ENCODE measurements at regions not wholly inside any gene's neighbourhood (a gene's known extent, or its start where the extent isn't known, plus 50 kb on each side); places are given as distances from the start of the nearest gene placed in this dataset.

DNA sequence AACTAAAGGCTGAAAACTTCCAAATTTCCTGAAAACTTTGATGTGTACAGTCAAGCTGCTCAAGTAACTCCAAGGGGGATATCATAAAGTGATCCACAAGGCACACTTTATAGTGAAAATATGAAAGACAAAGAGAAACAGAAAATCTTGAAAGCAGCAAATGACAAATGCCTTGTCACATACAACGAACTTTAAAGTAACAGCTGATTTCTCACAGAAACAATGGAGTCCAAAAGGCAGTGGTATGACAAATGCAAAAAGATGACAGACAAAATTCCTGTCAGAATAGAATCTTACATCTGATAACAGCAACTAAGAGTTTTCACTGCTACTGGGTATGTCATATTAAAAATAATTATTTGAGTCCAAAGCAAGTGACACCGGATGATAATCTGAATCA, 1602.3 kb upstream of the PRR20A start:
- H3K9me3 ChIP-seq (ENCODE audit: low read depth) = no peaks in the 10 kb centered on the region
- DNase-seq (ENCODE audit: low spot score) = no peak
- no peak overlapping the region for H3K4me3 ChIP-seq
- no peaks in the 10 kb centered on the region for H3K9me2 ChIP-seq (replicated peaks; ENCODE audit: insufficient read depth)
- H4K20me1 ChIP-seq (ENCODE audit: insufficient read depth, poor library complexity, severe bottlenecking) = no peaks in the 10 kb centered on the region
- no peaks in the 10 kb centered on the region for H3K4me1 ChIP-seq (ENCODE audit: insufficient read depth)
- H3K36me3 ChIP-seq (replicated peaks; ENCODE audit: insufficient read depth, low read depth) = no peaks in the 10 kb centered on the region
- no peak overlapping the region for H3K4me2 ChIP-seq
- WGBS (ENCODE audit: low lambda C conversion rate, missing lambda C conversion rate) = 83% methylated on average over 2 of the region's 2 CpGs
- no peak overlapping the region for H2AFZ ChIP-seq
- no peak overlapping the region for H3K27ac ChIP-seq
- no peaks in the 10 kb centered on the region for H3K27me3 ChIP-seq
- H3K79me2 ChIP-seq = no peaks in the 10 kb centered on the region
- TF ChIP-seq EZH2phosphoT487 (IDR thresholded peaks at IDR 0.05; ENCODE audit: low read depth, severe bottlenecking, unreplicated experiment) (no peak), EZH2 (IDR thresholded peaks at IDR 0.05; ENCODE audit: borderline replicate concordance) (no peak)
- TF ChIP-seq, protein P1, sequence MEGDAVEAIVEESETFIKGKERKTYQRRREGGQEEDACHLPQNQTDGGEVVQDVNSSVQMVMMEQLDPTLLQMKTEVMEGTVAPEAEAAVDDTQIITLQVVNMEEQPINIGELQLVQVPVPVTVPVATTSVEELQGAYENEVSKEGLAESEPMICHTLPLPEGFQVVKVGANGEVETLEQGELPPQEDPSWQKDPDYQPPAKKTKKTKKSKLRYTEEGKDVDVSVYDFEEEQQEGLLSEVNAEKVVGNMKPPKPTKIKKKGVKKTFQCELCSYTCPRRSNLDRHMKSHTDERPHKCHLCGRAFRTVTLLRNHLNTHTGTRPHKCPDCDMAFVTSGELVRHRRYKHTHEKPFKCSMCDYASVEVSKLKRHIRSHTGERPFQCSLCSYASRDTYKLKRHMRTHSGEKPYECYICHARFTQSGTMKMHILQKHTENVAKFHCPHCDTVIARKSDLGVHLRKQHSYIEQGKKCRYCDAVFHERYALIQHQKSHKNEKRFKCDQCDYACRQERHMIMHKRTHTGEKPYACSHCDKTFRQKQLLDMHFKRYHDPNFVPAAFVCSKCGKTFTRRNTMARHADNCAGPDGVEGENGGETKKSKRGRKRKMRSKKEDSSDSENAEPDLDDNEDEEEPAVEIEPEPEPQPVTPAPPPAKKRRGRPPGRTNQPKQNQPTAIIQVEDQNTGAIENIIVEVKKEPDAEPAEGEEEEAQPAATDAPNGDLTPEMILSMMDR (IDR thresholded peaks at IDR 0.05; ENCODE audit: poor library complexity) = no peak

DNA sequence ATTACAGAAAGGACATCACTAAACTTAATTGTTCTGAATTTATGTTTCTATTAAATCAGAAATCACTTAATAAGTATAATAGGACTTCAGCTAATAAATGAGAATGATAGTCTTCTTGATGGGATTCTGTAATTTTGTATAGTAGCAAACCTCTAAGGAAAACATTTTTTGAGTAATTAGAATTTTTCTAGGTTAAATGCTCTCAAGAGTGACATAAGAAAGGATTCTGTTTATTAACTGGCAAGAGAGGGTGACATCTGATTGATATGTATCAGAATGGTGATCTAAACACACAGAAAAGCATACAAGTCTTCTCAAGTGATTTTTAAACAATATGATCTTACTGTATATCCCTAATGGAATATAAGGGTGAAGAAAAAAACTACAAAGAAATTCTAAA, 1597.7 kb upstream of the PRR20A start:
- no peak for DNase-seq (ENCODE audit: low spot score)
- Histone ChIP-seq H3K9me3 (ENCODE audit: low read depth) (no peaks in the 10 kb centered on the region), H3K4me2 (no peak overlapping the region), H2AFZ (no peak overlapping the region), H3K27me3 (no peaks in the 10 kb centered on the region), H3K9me2 (replicated peaks; ENCODE audit: insufficient read depth) (no peaks in the 10 kb centered on the region), H3K79me2 (no peaks in the 10 kb centered on the region), H3K36me3 (replicated peaks; ENCODE audit: insufficient read depth, low read depth) (no peaks in the 10 kb centered on the region), H4K20me1 (ENCODE audit: insufficient read depth, poor library complexity, severe bottlenecking) (no peaks in the 10 kb centered on the region), H3K4me1 (ENCODE audit: insufficient read depth) (no peaks in the 10 kb centered on the region), H3K27ac (no peak overlapping the region), H3K4me3 (no peak overlapping the region)
- TF ChIP-seq, protein P1 (IDR thresholded peaks at IDR 0.05; ENCODE audit: poor library complexity) = no peak
- TF ChIP-seq EZH2phosphoT487 (IDR thresholded peaks at IDR 0.05; ENCODE audit: low read depth, severe bottlenecking, unreplicated experiment) (no peak), EZH2 (IDR thresholded peaks at IDR 0.05; ENCODE audit: borderline replicate concordance) (no peak)

DNA sequence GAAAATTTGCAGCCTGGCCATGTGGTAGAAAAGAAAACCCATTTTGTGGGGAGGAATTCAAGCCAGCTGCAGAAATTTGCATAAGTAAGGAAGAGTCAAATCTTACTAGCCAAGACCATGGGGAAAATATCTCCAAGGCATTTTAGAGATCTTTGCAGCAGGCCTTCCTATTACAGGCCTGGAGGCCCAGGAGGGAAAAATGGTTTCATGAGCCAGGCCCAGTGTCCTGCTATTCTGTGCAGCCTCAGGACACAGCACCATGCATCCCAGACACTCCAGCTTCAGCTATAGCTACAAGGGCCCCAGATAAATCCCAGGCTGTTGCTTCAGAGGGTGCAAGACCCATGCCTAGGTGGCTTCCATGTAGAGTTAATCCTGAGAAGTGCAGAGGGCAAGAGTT, 1590.1 kb upstream of the PRR20A start:
- DNase-seq (ENCODE audit: low spot score) = no peak
- H3K9me3 ChIP-seq (ENCODE audit: low read depth) = no peaks in the 10 kb centered on the region

More for the DNA sequence above, 1590.1 kb upstream of the PRR20A start:
- TF ChIP-seq, protein P1 (IDR thresholded peaks at IDR 0.05; ENCODE audit: poor library complexity) = no peak
- TF ChIP-seq EZH2phosphoT487 (IDR thresholded peaks at IDR 0.05; ENCODE audit: low read depth, severe bottlenecking, unreplicated experiment) (no peak), EZH2 (IDR thresholded peaks at IDR 0.05; ENCODE audit: borderline replicate concordance) (no peak)
- H3K4me2 ChIP-seq = no peak overlapping the region
- no peaks in the 10 kb centered on the region for H3K36me3 ChIP-seq (replicated peaks; ENCODE audit: insufficient read depth, low read depth)
- H3K9me2 ChIP-seq (replicated peaks; ENCODE audit: insufficient read depth) = no peaks in the 10 kb centered on the region
- H3K27me3 ChIP-seq = no peaks in the 10 kb centered on the region
- no peak overlapping the region for H3K4me3 ChIP-seq
- no peaks in the 10 kb centered on the region for H4K20me1 ChIP-seq (ENCODE audit: insufficient read depth, poor library complexity, severe bottlenecking)
- H3K27ac ChIP-seq = no peak overlapping the region
- no peaks in the 10 kb centered on the region for H3K79me2 ChIP-seq
- no peak overlapping the region for H2AFZ ChIP-seq
- H3K4me1 ChIP-seq (ENCODE audit: insufficient read depth) = no peaks in the 10 kb centered on the region

All from hepatocyte (in vitro differentiated cells).